Inflammatory macrophage (primary cell): ENCODE measurements at regions not wholly inside any gene's neighbourhood (a gene's known extent, or its start where the extent isn't known, plus 50 kb on each side); places are given as distances from the start of the nearest gene placed in this dataset.

Experiments
- DNase-seq, 2 donors: peaks; one replicate each; pipeline ENCODE4 v3.0.0-alpha.2; 2020 to 2022

DNA sequence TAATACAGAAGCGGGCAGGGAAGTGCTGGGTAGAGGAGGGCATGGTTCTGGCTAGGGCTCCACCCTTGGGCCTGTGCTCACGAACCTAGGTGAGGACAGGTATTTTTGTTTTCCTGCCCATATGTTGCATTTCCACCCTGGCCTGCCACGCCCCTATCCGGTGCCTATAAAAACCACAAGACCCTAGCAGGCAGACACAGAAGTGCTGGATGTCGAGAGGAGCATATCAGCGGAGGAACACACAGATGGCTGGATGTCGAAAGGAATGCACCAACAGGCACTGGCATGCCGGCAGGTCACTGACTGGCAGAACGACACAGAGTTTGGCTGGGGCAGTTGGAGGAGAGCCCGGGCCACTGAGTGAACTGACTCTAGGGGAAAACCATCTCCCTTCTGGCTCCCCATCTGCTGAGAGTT, 316.6 kb upstream of the BOD1L1 start:
- DNase-seq = no peak

DNA sequence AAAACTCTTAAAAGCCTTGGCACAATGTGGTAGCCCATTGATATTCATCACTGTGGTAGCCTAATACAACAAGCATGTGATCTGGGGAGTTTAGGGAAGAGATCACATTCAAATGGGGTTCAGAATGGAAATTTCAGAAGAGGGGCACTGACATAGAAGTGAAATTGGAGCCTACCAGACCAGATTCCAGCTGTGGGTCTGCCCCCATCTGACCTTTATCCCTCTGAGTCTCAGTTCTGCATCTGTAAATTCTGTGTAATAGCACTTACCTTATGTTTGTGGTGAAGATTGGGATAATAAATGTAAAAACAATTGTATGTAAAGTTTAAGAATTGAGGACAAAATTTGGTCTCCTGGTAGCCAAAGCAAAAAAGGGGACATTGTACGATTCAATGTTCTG, 320.4 kb upstream of the BOD1L1 start:
- DNase-seq = no peak

DNA sequence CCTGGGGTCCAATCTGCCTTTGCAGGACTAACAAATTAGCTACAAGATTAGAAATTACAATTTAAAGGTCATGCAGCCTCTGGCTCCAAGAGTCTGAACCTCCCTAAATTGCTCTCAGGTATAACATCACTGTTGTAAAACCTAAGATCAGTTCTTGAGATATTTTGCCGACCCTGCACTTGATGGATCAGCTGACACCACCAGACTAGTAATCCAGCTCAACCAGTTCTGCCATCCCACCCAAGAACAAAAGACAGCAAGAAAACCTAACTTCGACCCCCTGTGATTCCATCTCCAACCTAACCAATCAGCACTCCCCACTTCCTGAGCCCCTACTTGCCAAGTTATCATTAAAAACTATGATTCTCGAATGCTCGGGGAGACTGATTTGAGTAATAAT, 323.0 kb upstream of the BOD1L1 start:
- DNase-seq = no peak

DNA sequence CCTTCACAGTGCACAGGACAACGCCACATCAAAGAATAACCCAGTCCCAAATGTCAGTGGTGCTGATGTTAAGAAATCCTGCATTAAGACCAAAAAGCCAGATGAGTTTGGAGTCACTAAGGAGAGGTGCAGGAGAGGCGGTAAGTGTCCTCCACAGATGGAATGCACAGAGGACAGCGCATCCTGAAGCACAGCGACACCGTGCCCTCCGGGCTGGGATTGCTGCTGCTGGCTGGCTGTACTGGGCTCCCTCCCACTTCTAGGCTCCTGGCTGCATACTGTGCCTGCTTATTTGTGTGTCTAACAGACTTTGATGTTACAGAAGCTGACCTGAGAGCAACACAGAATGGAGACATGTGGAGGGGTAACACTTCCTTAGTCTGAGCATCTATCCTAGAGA, 325.6 kb upstream of the BOD1L1 start:
- DNase-seq = no peak

DNA sequence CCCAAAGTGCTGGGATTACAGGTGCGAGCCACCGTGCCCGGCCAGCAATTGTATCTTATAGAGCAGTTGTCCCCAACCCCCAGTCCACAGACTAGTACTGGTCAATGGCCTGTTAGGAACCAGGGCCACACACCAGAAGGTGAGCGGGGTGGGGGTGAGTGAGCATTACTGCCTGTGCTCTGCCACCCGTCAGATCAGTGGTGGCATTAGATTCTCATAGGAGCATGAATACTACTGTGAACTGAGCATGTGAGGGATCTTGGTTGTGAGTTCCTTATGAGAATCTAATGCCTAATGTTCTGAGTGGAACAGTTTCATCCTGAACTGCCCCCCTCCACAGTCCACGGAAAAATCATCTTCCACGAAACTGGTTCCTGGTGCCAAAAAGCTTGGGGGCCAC, 328.0 kb upstream of the BOD1L1 start:
- no peak for DNase-seq

DNA sequence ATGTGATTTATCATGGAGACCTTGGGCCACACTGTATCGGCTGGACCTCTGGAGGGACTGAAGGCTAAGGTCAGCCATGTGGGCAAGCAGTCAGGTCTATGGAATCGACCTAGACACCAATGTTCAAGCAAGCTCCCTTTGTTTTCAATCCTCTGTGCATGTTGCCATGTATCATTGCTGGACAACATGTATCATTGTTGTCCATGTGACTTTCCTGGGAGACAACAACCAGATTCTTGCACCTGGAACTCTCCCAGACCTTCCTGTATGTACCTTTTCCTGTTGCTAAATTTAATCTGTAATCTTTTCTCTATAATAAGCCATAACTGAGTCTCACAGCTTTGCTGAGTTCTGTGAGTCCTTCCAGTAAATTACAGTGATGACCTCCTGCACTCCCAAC, 329.4 kb upstream of the BOD1L1 start:
- no peak for DNase-seq

DNA sequence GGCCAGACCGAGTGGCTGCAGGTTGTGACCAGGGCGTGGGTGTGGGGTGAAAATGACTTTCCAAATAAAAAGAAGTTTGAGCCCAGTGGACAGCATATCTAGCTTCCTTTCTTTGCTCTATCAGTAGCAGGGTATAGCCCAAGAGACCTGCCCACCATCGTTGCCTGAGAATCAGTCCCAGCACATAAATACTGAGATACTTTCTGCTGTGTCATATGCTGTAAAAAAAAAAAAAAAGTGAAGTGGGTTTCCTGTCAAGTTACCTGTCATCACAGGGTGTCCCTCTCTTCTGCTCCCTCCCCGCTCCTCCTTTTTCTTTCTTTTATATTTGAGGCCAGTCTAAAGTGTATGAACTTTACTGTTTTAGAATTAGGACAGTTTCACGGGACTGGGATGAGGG, 330.3 kb upstream of the BOD1L1 start:
- no peak for DNase-seq

DNA sequence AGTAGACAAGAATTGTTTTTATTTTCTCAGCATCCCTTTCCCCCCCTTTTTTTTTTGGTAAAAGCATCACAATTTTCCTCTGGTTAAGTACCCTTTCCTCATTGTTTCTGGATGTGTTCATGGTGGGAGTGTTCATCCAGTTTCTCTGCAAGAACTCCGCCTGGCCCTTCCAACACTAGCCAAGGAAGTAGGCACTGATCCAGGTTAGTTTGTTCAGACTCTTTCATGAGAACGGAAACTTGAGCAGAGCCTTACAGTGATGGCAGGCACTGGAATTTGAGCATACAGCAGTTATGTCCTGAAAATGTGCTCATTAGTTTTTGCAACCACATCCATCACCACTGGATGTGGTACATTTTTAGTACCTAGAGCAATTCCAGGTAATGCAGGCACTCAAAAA, 336.1 kb upstream of the BOD1L1 start:
- no peak for DNase-seq

DNA sequence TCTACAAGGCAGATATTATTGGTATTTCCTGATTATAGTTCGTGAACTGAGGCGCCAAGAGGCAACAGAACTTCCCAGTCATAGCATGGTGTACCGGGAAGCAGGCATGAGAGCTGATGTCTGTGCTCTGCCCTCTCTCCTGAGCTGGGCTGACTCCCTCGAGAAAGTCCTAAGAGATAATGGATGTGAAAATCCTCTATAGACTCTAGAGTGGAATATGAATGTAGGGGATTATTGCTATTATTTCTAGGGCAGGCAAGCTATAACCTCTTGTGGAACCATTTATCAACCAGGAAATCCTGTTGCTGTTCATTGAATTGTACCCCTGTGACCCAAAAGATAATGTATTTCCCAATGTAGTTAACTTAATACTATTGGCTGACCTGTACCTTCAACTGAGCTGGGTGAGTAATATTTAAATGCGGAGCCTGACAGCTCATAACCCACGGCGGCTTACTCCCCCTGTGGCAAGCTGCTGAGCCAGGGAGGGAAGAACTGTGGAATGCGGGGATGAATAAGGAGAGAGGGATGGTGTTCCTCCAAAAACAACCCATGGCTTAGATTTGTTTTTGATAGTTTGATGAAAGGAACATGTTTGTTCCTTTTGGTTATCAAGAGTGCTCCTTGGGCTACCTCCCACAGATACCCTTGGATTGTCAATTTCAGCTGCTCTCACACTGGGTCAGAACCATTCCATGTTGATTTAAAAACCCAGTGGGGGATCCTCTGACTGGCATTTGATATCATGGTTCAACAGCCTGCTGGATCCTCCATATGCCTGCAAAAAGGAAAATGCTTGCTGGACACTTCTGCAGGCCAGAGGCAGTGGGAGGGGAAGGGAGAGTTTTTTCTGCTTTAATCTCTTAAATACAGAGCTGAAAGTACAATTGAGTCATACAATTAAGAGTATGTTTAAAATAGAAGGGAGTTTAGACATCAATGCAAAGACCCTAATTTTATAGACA, 339.0 kb upstream of the BOD1L1 start:
- DNase-seq = no peak

DNA sequence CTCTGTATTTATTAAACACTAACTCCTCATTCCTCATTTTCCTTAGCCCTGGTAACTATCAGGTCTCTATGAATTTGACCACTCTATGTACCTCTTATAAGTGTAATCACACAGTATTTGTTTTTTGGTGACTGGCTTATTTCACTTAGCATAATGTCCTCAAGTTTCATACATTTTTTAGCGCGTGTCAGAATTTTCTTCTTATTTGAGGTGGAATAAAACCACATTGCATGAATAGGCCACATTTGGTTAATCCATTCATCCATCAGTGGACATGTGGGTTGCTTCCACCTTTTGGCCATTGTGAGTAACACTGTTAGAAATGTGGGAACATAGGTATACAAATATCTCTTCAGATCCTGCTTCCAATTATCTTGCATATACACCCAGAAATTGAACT, 341.2 kb upstream of the BOD1L1 start:
- DNase-seq = no peak

DNA sequence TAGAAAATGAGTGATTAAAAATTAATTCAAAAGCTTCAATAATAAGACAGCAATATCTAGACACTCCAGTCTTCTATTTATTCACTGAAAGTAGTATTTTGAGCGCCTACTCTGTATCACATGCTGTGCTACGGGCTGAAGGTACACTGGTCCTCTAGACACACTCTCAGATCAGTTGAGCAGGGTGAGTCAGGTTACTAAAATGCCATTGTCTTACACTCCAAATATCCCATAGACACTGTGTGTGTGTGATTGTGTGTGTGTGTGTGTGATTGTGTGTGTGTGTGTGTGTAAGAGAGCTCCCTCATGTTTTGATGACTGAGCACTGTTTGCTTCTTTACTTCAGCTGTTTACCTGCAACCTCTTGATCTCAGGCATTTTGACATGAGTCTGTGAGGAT, 342.8 kb upstream of the BOD1L1 start:
- no peak for DNase-seq

DNA sequence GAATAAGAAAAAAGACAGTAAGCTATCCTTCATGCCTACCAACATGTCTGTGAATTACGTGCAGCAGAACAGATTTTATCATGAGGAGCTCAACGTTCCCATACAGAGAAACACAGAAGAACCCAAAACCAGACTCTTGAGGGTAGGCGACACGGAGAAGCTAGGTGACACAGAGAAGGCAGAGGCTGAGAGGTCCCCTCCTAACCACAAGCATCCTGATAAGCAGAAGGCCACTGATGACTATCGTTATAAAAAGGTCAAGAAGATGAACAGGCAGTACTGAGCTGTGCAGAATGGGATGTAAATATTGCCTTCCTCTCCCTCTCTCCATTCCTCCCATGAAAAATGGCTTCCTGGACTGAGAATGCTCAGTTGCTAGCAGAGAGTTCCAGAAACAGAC, 350.2 kb upstream of the BOD1L1 start:
- DNase-seq = no peak

DNA sequence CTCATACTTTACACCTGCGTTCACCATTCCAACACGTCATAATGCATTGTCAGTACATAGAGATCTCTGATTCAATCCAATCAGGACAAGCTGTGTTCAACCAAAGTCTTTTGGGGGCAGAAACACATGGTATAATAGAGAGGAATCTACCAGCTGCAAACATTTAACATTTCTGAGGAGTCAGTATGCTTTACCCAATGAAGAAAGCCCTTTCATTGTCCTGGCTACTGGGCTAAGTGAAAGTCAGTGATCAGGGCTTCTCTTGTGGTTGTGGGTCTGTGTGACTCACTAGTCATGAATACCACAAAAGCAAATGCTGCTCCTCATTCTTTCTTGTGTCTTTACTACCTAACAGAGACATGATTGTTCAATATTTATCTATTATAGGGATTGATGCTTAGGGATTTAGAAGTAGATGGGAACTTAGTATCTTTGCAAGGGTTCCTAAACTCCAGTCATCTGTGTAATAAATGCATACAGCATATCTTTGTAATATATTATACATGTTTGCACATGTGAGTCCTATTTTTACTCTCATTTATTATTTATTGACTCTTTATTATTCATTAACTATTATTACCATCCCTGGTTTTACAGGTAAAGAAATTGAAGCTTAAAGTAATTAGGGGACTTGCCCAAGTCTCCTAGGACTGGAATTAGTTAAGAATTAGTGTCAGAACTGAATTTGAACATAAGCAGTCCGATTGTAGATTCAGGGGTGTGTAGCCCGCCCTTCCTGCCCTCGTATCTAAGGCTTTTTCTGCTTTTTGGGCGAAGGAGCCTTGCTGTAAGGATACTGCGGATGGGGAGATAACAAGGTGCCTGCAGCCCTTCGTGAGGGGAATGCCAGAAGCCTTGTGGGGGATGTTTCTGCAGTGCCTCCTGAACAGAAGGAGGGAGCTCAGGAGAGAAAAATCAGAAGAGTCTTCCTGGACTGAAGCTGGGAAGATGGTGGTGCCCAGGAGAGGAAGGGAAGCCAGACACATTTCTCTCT, 353.1 kb upstream of the BOD1L1 start:
- DNase-seq = no peak

DNA sequence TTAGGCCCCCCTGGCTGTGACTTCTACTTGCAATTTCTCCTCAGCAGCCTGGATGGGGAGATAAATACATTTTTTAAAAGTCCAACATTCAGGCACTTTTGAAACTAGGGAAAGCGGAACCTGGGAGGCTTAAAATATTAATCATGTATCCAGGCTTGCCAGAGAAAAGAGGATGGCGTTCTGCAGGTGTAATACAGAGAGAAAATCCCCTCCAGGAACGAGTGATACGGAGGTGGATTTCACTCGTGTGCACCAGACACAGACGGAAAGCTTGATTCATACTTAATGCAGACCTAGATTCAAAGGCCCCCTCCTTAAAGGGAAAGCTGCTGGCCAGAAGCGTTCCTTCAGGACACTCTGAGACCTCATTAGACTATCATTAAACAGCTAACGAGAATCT, 354.0 kb upstream of the BOD1L1 start:
- DNase-seq = no peak

DNA sequence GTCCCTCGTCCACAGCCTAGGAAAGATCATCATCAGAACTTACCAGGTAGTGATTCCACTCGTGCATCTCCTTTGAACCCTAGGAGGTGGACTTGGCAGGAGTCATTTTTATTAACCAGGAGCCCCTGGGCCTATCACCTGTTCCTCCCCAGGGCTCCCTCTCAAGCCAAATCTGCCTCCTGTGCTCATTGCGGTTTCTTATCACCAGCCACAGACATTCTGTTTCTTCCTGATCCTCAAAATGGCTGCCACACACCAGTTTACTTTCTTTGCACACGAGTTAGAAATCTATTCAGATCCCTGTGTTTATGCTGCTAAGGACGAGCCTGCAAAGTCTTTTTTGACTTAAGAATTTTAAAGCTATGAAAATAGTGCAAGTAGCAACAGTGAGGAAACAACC, 354.5 kb upstream of the BOD1L1 start:
- no peak for DNase-seq

DNA sequence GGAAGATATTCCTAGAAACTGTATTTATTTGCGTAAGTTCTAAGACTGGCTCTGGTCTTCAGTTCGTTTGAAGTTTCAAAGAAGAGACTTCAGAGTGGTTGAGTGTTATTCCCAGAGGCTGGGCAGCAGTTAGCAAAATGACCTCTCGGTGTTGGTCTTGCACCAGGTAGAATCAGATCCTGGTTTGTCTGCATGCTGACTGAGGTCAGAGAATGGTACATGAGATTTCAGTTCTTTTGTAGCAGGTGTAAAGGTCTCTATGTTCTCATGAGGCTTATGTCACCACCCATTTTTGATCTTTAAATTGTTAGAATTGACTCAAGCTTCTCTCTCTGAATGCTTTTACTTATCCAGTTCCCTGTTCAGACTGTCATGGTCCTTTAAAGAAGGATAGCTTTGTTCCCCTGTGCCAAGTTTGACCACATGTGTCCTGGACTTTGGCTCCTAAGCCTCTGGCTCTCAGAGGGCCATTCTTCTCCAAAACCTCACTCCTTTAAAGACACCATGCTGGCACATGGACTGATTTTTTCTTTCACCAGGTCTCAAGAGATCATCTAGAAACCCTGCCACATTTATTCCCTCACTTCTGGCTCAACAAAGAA, 355.8 kb upstream of the BOD1L1 start:
- no peak for DNase-seq

DNA sequence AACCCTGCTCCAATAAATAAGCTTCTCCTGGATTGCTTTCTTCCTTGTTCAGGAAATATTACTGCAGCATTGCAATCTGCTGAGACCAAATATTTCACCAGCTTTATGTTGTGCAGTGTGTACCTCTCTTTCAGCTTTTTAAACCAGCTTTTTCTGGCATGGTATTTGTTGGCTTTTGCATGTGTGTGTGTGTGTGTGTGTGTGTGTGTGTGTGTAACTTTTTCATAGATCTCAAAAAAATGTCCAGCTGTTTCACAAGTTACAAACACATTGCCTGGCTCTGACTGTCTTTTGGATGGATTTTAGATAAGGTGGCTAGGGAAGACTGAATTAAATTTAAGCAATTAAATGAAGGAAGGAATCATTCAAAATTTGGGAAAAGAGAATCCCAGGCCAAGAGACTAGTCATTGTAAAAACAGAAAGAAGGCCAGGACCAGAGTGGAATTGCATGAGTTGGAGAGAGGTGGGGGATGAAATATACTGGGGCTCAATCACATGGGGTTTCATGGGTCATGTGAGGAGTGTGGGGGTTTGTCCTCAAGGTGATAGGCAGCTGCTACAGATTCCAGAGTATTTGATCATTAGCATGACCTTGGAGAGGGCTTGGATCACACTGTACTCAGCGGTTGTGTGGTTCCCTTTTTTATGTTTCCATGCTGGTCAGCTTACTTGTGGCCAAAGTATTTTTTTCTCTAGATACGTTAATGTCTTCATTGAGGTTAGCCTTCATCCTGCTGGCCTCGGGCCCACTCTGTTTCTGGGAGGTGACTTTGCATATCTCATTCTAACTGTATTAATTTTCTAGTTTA, 357.7 kb upstream of the BOD1L1 start:
- DNase-seq = peak in 1 of 2 donors; percentile 16

DNA sequence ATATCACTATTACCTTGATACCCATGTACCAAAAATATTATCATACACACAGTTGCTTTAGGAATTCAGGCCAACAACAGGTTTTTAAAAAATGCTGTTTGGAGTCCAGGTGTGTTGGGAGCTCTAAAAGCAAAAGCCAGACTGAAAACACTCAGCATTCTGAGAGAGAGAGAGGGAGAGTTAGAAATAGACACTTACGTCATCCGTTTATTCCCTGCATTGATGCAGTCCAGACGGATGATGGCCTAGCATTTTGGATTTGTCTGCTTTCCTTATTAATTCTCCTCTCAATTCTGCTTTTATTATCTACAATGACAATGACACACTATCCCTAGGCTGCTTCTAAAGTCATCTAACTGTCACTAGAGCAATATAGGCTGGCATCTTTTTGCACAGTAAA, 358.3 kb upstream of the BOD1L1 start:
- no peak for DNase-seq

DNA sequence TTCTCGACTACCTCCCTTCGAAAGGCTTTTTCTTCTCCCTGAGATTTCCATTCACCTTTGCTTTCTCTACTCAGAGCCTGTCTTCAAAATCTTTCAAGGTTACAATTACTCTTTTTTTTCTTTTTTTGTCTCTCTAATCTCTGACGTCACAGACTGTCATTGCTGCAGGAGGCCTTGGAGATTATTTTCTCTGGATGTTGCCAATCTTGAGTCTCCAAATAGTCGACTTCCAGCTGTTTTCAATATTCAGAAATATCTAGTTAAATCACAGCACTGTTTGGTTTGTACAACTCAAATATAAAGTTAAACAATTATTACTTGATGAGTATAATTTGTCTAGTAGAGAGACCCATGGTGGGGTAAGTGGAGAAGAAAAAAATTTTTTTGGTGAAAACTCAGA, 359.0 kb upstream of the BOD1L1 start:
- DNase-seq = no peak

DNA sequence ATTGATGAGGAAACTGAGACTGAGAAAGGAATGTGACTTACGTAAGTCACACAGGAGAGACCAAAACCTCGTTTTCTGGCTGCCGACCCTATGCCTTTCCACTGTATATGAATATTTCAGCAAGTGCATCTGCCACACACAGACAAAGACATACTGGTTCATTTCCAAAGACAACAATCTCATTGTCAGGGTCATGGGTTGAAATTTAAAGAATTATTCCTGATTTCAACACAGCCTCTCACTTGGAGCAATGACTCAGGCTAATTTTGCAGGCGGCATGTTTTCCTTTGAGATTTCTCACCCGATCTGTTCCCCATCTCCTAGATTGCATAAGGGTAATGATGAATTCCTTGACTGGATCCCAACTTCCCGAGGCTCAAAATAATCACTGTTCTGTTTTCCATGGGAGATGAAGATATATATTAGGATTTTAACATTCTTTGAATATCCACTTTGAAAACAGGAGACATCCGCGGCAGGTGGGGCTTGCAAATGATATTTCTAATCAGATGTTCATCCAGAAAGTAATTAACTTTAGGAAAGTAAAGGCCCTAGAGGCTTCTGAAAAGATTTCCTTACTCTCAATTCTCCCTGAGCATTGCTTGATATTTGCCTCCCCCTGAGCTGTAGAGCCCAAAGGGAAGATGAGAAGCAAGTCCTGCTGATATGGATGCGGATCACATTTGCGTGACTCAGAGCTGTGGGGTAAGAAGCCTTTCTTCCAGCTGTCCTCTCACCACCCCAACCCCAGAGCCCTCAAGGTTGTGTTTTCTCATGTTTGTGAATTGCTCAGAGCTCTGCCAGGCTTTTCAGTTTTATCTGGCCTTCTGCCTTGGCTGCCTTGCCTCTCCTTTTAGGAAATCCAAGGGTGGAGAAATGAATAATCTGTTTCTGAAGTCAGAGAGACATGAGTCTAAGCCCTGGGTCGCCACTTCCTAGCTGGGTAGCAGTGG, 361.1 kb upstream of the BOD1L1 start:
- DNase-seq = peak in 1 of 2 donors; percentile 5

DNA sequence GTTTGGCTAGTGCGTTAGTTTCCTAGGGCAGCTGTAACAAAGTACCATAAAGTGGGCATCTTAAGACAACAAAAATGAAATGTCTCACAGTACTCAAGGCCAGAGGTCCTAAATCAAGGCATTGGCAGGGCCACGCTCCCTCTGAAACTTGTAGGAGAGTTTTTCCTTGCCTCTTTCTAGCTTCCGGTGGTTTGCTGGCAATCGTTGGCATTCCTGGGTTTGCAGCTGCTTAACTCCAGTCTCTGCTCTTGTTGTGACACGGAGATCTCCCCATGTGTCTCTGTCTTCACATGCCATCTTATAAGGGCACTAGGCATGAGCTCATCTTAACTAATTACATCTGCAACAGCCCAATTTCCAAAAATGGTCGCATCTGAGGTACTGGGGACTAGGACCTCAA, 362.0 kb upstream of the BOD1L1 start:
- no peak for DNase-seq
